Neural cell (in vitro differentiated cells): ENCODE measurements at regions not wholly inside any gene's neighbourhood (a gene's known extent, or its start where the extent isn't known, plus 50 kb on each side); places are given as distances from the start of the nearest gene placed in this dataset.

Experiments
- EP300 ChIP-seq: fragments of 450-650 bp; conservative IDR thresholded peaks from 2 replicates; pipeline ENCODE4 v1.6.1; 2014; ENCODE audit warnings: antibody characterized with exemption, mild to moderate bottlenecking, moderate library complexity; ENCODE audit not compliant: poor library complexity, severe bottlenecking
- EZH2 ChIP-seq: fragments of 200-600, 300-800 bp; shearing (Covaris generic), sonication (generic); IDR thresholded peaks from 2 replicates; pipeline ENCODE4 v1.6.1; 2014; ENCODE audit warnings: antibody characterized with exemption, low read length, borderline replicate concordance, mild to moderate bottlenecking; ENCODE audit not compliant: insufficient read depth, poor library complexity, severe bottlenecking
- POLR2AphosphoS5 ChIP-seq: IDR thresholded peaks from 2 replicates; pipeline ENCODE4 v1.6.1; 2012
- RAD21 ChIP-seq: fragments of 450-650 bp; conservative IDR thresholded peaks from 2 replicates; pipeline ENCODE4 v1.6.1; 2014; ENCODE audit warnings: antibody characterized with exemption, mild to moderate bottlenecking, moderate library complexity
- TF ChIP-seq, protein P1 (sequence below): fragments of 450-650 bp; IDR thresholded peaks from 2 replicates; pipeline ENCODE4 v1.5.1; 2014; ENCODE audit warnings: antibody characterized with exemption, mild to moderate bottlenecking, moderate library complexity; ENCODE audit not compliant: poor library complexity, severe bottlenecking

DNA sequence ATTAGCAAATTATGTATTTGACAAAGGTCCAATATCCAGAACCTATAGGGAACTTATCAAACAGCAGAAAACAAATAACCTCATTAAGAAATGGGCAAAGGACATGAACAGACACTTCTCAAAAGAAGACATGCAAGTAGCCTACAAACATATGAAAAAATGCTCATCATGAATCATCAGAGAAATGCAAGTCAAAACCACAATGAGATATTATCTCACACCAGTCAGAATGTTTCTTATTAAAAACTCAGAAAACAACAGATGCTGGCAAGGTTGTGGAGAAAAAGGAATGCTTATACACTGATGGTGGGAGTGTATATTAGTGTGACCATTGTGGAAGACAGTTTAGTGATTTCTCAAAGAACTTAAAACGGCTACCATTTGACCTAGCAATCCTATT lies 116.1 kb upstream of the CRBN start:
- TF ChIP-seq, protein P1, sequence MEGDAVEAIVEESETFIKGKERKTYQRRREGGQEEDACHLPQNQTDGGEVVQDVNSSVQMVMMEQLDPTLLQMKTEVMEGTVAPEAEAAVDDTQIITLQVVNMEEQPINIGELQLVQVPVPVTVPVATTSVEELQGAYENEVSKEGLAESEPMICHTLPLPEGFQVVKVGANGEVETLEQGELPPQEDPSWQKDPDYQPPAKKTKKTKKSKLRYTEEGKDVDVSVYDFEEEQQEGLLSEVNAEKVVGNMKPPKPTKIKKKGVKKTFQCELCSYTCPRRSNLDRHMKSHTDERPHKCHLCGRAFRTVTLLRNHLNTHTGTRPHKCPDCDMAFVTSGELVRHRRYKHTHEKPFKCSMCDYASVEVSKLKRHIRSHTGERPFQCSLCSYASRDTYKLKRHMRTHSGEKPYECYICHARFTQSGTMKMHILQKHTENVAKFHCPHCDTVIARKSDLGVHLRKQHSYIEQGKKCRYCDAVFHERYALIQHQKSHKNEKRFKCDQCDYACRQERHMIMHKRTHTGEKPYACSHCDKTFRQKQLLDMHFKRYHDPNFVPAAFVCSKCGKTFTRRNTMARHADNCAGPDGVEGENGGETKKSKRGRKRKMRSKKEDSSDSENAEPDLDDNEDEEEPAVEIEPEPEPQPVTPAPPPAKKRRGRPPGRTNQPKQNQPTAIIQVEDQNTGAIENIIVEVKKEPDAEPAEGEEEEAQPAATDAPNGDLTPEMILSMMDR, result no peak
- TF ChIP-seq RAD21 (no peak), EZH2 (no peak), POLR2AphosphoS5 (no peak), EP300 (no peak)
